ENCODE measurements at regions not wholly inside any gene's neighbourhood (a gene's known extent, or its start where the extent isn't known, plus 50 kb on each side); places are given as distances from the start of the nearest gene placed in this dataset.
A peak's percentile ranks its signal among the peaks of the same experiment; 100 is the strongest.

GRCh38 chr6:150539568-150539967, 60.1 kb upstream of the PLEKHG1 start:
- DNase-seq: no peak

DNA sequence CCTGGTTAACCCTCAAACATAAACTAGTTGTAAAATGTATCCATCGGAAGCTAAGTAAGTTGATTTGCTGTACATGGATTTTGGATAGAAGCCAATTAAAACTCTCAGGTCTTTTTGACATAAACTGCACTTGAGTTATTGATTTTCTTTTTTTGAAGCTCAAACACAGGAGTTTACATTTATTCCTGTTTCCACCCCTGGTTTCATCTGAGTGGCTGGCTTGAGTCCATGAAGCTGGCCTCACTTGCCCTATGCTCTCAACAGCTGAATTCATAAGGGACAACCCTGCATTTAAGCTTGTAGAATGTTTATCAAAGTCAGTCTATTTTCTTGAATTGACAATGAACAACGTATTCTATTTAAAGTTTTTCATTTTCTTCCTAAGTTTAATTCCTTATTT, 58.1 kb upstream of the PLEKHG1 start:
- peak; percentile 70 for DNase-seq

- DNase-seq: no peak
Observed at GRCh38 chr6:150543178-150543577, 56.5 kb upstream of the PLEKHG1 start.

DNA sequence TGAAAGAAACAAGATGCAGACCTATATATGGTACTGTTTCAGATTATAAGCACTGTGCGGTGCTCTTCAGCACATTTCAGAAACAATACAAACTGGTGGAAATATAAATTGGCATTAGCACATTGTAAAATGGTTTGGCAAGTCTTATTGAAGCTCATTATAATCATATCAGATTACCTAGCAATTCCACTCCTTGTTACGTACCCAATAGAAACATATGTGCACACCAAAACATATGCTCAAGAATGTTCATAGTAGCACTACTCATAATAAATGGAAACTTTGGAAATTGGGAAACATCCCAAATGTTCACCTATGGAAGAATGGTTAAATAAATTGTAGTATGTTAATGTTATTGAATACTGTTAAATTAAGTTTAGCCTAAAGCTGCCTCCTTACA, 54.9 kb upstream of the PLEKHG1 start:
- no peak for DNase-seq

GRCh38 chr6:150546457-150546856, 53.2 kb upstream of the PLEKHG1 start:
- DNase-seq: no peak

GRCh38 chr6:150547502-150548222, 52.0 kb upstream of the PLEKHG1 start:
- no peak for DNase-seq

DNA sequence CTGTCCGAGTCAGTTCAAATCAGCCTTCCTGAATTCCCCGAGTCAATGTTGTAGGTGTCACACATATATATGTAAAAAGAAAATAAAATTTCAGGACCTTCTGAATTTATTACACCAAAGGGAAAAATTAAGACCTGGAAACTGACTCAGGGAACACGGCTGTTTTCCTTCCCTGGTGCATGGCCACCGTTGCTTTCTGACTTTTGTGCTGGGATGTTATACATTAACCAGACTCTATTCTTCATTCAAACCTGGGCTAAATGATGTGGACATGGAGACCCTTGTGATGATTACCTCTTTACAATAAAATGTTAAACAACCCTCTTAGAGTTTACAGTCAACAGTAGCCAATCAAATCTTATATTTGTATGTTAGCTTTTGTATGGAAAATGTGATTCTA, 51.4 kb upstream of the PLEKHG1 start:
- DNase-seq: no peak

GRCh38 chr6:150549007-150549406, 50.7 kb upstream of the PLEKHG1 start:
- DNase-seq: no peak

- no peak for DNase-seq
Observed at GRCh38 chr6:150549674-150550101, 50.0 kb upstream of the PLEKHG1 start.

All from NCI-H2227 treated with DMSO at 0.1 percent for 48 hours (cell line).